ENCODE measurements at regions not wholly inside any gene's neighbourhood (a gene's known extent, or its start where the extent isn't known, plus 50 kb on each side); places are given as distances from the start of the nearest gene placed in this dataset.

DNA sequence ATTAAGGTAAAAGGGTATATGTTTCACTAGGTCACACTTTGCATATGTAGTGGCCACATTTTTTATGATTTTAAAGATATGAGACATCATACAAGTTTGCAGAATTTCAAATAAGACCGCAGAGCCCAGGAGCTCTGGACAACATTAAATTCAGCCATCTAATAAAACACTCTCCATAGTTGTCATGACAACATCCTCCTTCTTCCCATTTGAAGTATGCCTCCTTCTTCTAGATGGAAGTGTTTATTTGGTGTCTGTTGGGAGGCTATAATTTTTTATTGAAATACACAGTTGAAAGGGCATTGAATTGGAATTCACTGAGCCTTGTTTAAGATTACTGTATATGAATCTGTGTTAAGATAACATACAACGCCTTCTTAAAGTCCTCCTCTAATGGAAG, 467.3 kb downstream of the CMPK2 start:
- BruUV-seq (replicated peaks): no TSS peak
- no peaks in the 10 kb centered on the region; the same call in 1 of the 2 replicates for H3K9me2 ChIP-seq (ENCODE audit: insufficient read depth)
- no peak overlapping the region for H3K27ac ChIP-seq
- H3K4me2 ChIP-seq: no peak overlapping the region
- no peaks in the 10 kb centered on the region for H3F3A ChIP-seq (ENCODE audit: insufficient read depth, low read depth)
- H3K4me1 ChIP-seq (replicated peaks; ENCODE audit: insufficient read depth): no peaks in the 10 kb centered on the region
- DNase-seq: no peak
- no peaks in the 10 kb centered on the region for H3K79me2 ChIP-seq (ENCODE audit: low read depth)
- no peaks in the 10 kb centered on the region for H3K9me3 ChIP-seq (ENCODE audit: insufficient read depth, low read depth)
- no peaks in the 10 kb centered on the region for H4K20me1 ChIP-seq (ENCODE audit: insufficient read depth)
- H2AFZ ChIP-seq: no peak overlapping the region
- intact Hi-C loops (cut with micrococcal nuclease; ENCODE audit: unreplicated experiment): no loop called here
- ChIA-PET POLR2A (ENCODE audit: unreplicated experiment) (no interaction called here), CTCF (no interaction called here)
- H3K36me3 ChIP-seq (ENCODE audit: low read depth): no peaks in the 10 kb centered on the region
- no peaks in the 10 kb centered on the region for H3K27me3 ChIP-seq (ENCODE audit: insufficient read depth, low read depth)
- no peak overlapping the region for H3K4me3 ChIP-seq
- TF ChIP-seq, protein P1, sequence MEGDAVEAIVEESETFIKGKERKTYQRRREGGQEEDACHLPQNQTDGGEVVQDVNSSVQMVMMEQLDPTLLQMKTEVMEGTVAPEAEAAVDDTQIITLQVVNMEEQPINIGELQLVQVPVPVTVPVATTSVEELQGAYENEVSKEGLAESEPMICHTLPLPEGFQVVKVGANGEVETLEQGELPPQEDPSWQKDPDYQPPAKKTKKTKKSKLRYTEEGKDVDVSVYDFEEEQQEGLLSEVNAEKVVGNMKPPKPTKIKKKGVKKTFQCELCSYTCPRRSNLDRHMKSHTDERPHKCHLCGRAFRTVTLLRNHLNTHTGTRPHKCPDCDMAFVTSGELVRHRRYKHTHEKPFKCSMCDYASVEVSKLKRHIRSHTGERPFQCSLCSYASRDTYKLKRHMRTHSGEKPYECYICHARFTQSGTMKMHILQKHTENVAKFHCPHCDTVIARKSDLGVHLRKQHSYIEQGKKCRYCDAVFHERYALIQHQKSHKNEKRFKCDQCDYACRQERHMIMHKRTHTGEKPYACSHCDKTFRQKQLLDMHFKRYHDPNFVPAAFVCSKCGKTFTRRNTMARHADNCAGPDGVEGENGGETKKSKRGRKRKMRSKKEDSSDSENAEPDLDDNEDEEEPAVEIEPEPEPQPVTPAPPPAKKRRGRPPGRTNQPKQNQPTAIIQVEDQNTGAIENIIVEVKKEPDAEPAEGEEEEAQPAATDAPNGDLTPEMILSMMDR (conservative IDR thresholded peaks at IDR 0.05): no peak
- TF ChIP-seq EZH2 (IDR thresholded peaks at IDR 0.05; ENCODE audit: low read depth): no peak

DNA sequence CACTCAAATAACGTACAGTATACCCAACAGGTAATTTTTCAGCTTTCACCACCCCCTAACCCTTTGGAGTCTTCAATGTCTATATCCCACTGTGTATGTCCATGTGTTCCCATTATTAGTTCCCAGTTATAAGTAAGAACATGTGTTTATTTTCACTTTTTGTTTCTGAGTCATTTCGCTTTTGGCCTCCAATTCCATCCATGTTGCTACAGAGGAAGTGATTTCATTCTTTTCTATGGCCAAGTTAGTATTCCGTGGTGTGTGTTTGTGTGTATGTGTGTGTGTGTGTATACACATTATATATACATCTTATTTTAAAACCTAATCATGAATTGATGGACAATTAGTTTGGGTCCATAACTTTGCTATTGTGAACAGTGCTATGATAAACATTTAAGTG, 464.4 kb downstream of the CMPK2 start:
- Histone ChIP-seq H3K4me2 (no peak overlapping the region), H2AFZ (no peak overlapping the region), H3K79me2 (ENCODE audit: low read depth) (no peaks in the 10 kb centered on the region), H3K27ac (no peak overlapping the region), H3K36me3 (ENCODE audit: low read depth) (no peaks in the 10 kb centered on the region), H3K27me3 (ENCODE audit: insufficient read depth, low read depth) (no peaks in the 10 kb centered on the region), H3K4me1 (replicated peaks; ENCODE audit: insufficient read depth) (no peaks in the 10 kb centered on the region), H3K9me3 (ENCODE audit: insufficient read depth, low read depth) (no peaks in the 10 kb centered on the region), H4K20me1 (ENCODE audit: insufficient read depth) (no peaks in the 10 kb centered on the region), H3K9me2 (ENCODE audit: insufficient read depth) (no peaks in the 10 kb centered on the region), H3K4me3 (no peak overlapping the region), H3F3A (ENCODE audit: insufficient read depth, low read depth) (no peaks in the 10 kb centered on the region)
- DNase-seq: no peak
- ChIA-PET POLR2A (ENCODE audit: unreplicated experiment) (no interaction called here), CTCF (no interaction called here)
- TF ChIP-seq, protein P1 (conservative IDR thresholded peaks at IDR 0.05): no peak
- no TSS peak for BruUV-seq (replicated peaks)
- intact Hi-C loops (cut with micrococcal nuclease; ENCODE audit: unreplicated experiment): no loop called here

DNA sequence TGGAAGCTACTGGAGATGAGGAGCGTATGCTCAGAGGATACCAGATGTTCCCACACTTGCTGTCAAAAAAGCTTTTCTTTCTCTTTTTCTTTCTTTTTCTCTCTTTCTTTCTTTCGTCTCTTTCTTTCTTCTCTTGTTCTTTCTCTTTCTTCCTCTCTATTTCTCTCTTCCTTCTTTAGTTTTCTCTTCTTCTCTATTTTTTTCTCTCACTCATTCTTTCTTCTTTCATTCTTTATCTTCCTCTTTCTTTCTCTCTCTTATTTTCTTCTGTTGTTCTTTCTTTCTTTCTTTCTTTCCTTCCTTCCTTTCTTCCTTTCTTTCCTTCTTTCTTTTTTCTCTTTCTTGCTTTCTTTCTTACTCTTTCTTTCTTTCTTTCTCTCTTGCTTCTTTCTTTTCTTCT, 457.6 kb downstream of the CMPK2 start:
- no peak for DNase-seq
- no peak overlapping the region for H3K27ac ChIP-seq
- no peak overlapping the region for H2AFZ ChIP-seq
- H3K27me3 ChIP-seq (ENCODE audit: insufficient read depth, low read depth): no peaks in the 10 kb centered on the region; the same call in 1 of the 2 replicates
- H3K4me1 ChIP-seq (replicated peaks; ENCODE audit: insufficient read depth): no peaks in the 10 kb centered on the region
- no peaks in the 10 kb centered on the region for H3K9me2 ChIP-seq (ENCODE audit: insufficient read depth)
- TF ChIP-seq EZH2 (IDR thresholded peaks at IDR 0.05; ENCODE audit: low read depth): no peak
- TF ChIP-seq, protein P1 (conservative IDR thresholded peaks at IDR 0.05): no peak
- no peak overlapping the region for H3K4me3 ChIP-seq
- no peaks in the 10 kb centered on the region for H3K9me3 ChIP-seq (ENCODE audit: insufficient read depth, low read depth)
- no peaks in the 10 kb centered on the region for H3F3A ChIP-seq (ENCODE audit: insufficient read depth, low read depth)
- intact Hi-C loops (cut with micrococcal nuclease; ENCODE audit: unreplicated experiment): no loop called here
- H3K36me3 ChIP-seq (ENCODE audit: low read depth): no peaks in the 10 kb centered on the region
- no peaks in the 10 kb centered on the region for H3K79me2 ChIP-seq (ENCODE audit: low read depth)
- H3K4me2 ChIP-seq: no peak overlapping the region
- ChIA-PET CTCF (no interaction called here), POLR2A (ENCODE audit: unreplicated experiment) (no interaction called here)
- H4K20me1 ChIP-seq (ENCODE audit: insufficient read depth): no peaks in the 10 kb centered on the region
- BruUV-seq (replicated peaks): no TSS peak

All from PC-9 (cell line).